Endothelial cell of umbilical vein (primary cell): ENCODE measurements at regions not wholly inside any gene's neighbourhood (a gene's known extent, or its start where the extent isn't known, plus 50 kb on each side); places are given as distances from the start of the nearest gene placed in this dataset.

Experiments used
- CTCF ChIP-seq, 2 donors: IDR thresholded peaks; 1 replicate in 1 of 2; 2 replicates in 1 of 2; pipeline ENCODE4 v1.5.1; 2011; ENCODE audit warnings: low read length in 2 of 2, mild to moderate bottlenecking in 2 of 2, moderate library complexity in 2 of 2, control low read depth in 1 of 2, inconsistent platforms in 1 of 2, low read depth in 1 of 2; ENCODE audit not compliant: insufficient read depth in 1 of 2; ENCODE audit errors: extremely low read depth in 1 of 2
- EZH2 ChIP-seq: IDR thresholded peaks from 2 replicates; pipeline ENCODE4 v1.6.1; 2012; ENCODE audit warnings: borderline replicate concordance, low read depth, mild to moderate bottlenecking, moderate library complexity, low read length, inconsistent platforms; ENCODE audit not compliant: severe bottlenecking
- FOS ChIP-seq: IDR thresholded peaks from 2 replicates; pipeline ENCODE4 v1.6.1; 2011; ENCODE audit warnings: mild to moderate bottlenecking, low read length, moderate library complexity, borderline replicate concordance; ENCODE audit not compliant: insufficient read depth
- JUN ChIP-seq: IDR thresholded peaks from 2 replicates; pipeline ENCODE4 v1.6.1; 2011; ENCODE audit warnings: borderline replicate concordance, low read depth; ENCODE audit not compliant: insufficient read length, insufficient read depth
- MAX ChIP-seq: IDR thresholded peaks from 2 replicates; pipeline ENCODE4 v1.6.1; 2011; ENCODE audit not compliant: insufficient read depth, insufficient read length
- MYC ChIP-seq: IDR thresholded peaks from one replicate; pipeline ENCODE4 v1.6.1; 2011; ENCODE audit warnings: mild to moderate bottlenecking, low read depth, low read length
- POLR2A ChIP-seq: IDR thresholded peaks from 2 replicates; pipeline ENCODE4 v1.6.1; 2012; ENCODE audit warnings: low read depth, mild to moderate bottlenecking, control low read depth, low read length
- POLR2AphosphoS5 ChIP-seq: IDR thresholded peaks from 2 replicates; pipeline ENCODE4 v1.6.1; 2012; ENCODE audit warnings: low read depth, mild to moderate bottlenecking, control low read depth, low read length, moderate library complexity; ENCODE audit not compliant: insufficient read depth

GRCh38 chrX:42485601-42486000 lies 292.4 kb downstream of the PPP1R2C start:
- TF ChIP-seq CTCF (IDR thresholded peaks at IDR 0.05; ENCODE audit: extremely low read depth in 1 of 2, insufficient read depth in 1 of 2, low read depth in 1 of 2, low read length in 2 of 2): no peak
- TF ChIP-seq EZH2: no peak
- no peak for TF ChIP-seq POLR2A
- no peak for TF ChIP-seq POLR2AphosphoS5
- no peak for TF ChIP-seq MAX
- no peak for TF ChIP-seq MYC
- no peak for TF ChIP-seq FOS
- TF ChIP-seq JUN: no peak
